Mammary epithelial cell (primary cell): ENCODE measurements at regions not wholly inside any gene's neighbourhood (a gene's known extent, or its start where the extent isn't known, plus 50 kb on each side); places are given as distances from the start of the nearest gene placed in this dataset.

ENCODE experiments used
- EZH2 ChIP-seq: IDR thresholded peaks from 2 replicates; pipeline ENCODE4 v1.6.1; 2012; ENCODE audit warnings: low read length, inconsistent platforms, borderline replicate concordance
- TF ChIP-seq, protein P1 (sequence below), 2 donors: IDR thresholded peaks in 1 of 2; conservative IDR thresholded peaks in 1 of 2; 2 replicates each; pipeline ENCODE4 v1.5.1; 2011 to 2012; ENCODE audit warnings: inconsistent platforms in 2 of 2, low read length in 2 of 2, mild to moderate bottlenecking in 2 of 2, control low read depth in 1 of 2, low read depth in 1 of 2; ENCODE audit not compliant: insufficient read depth in 1 of 2; ENCODE audit errors: extremely low read depth in 1 of 2

DNA sequence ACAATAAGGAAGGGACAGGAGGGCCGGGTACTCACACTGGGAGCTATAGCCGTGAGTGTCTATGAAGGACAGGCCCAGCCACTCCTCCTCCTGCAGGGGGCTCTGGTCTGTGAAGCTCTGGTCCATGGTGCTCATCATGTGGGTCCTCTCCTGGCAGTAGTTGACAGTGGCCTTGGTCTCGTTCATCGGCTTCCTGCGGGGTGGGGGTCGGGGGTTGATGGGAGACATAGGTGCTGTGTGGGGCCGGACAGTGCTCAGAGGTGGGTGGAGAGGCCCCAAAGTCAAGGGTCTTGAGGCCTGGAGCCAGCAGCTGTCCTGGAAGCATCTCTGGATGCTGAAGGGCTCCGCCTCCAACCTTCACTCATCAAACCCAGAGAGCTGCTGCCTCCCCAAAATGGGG lies 260.4 kb downstream of the PTPRU start:
- TF ChIP-seq, protein P1, sequence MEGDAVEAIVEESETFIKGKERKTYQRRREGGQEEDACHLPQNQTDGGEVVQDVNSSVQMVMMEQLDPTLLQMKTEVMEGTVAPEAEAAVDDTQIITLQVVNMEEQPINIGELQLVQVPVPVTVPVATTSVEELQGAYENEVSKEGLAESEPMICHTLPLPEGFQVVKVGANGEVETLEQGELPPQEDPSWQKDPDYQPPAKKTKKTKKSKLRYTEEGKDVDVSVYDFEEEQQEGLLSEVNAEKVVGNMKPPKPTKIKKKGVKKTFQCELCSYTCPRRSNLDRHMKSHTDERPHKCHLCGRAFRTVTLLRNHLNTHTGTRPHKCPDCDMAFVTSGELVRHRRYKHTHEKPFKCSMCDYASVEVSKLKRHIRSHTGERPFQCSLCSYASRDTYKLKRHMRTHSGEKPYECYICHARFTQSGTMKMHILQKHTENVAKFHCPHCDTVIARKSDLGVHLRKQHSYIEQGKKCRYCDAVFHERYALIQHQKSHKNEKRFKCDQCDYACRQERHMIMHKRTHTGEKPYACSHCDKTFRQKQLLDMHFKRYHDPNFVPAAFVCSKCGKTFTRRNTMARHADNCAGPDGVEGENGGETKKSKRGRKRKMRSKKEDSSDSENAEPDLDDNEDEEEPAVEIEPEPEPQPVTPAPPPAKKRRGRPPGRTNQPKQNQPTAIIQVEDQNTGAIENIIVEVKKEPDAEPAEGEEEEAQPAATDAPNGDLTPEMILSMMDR (conservative IDR thresholded peaks at IDR 0.05 in 1 of 2, IDR thresholded peaks at IDR 0.05 in 1 of 2; ENCODE audit: extremely low read depth in 1 of 2, insufficient read depth in 1 of 2, low read depth in 1 of 2, low read length in 2 of 2) = no peak
- TF ChIP-seq EZH2 = no peak
